Heart left ventricle (tissue), 16 donors: ENCODE measurements at regions not wholly inside any gene's neighbourhood (a gene's known extent, or its start where the extent isn't known, plus 50 kb on each side); places are given as distances from the start of the nearest gene placed in this dataset.

Experiments
- ATAC-seq, 4 donors: fragments of 200-7000 bp; cut with Tn5 transposase; one replicate each; pipeline ENCODE4 v1.9.1; 2020 to 2022; ENCODE audit warnings: moderate library complexity in 4 of 4, mild to moderate bottlenecking in 3 of 4, moderate number of reproducible peaks in 1 of 4
- DNase-seq, 5 donors: peaks; one replicate each; pipeline ENCODE4 v3.0.0-alpha.2; 2020
- H3K27ac ChIP-seq, 12 donors: fragments of 200-600 bp; sonication (generic) in 4 of 12; one replicate each; pipeline versions ENCODE4 v1.5.0 to v1.8.0; 2016 to 2022; ENCODE audit warnings: mild to moderate bottlenecking in 2 of 12
- H3K27me3 ChIP-seq, 9 donors: fragments of 200-600 bp; sonication (generic) in 2 of 9; one replicate each; pipeline versions ENCODE4 v1.5.1 to v1.8.0; 2016 to 2022; ENCODE audit warnings: mild to moderate bottlenecking in 3 of 9
- H3K36me3 ChIP-seq, 9 donors: fragments of 200-600 bp; sonication (generic) in 2 of 9; one replicate each; pipeline versions ENCODE4 v1.5.0 to v1.8.0; 2018 to 2022; ENCODE audit warnings: mild to moderate bottlenecking in 2 of 9
- H3K4me1 ChIP-seq, 12 donors: fragments of 200-600 bp; sonication (generic) in 4 of 12; one replicate each; pipeline versions ENCODE4 v1.5.0 to v1.8.0; 2016 to 2022; ENCODE audit warnings: mild to moderate bottlenecking in 3 of 12
- H3K4me3 ChIP-seq, 12 donors: fragments of 200-600 bp; sonication (generic) in 4 of 12; one replicate each; pipeline versions ENCODE4 v1.5.0 to v1.8.0; 2017 to 2022; ENCODE audit warnings: mild to moderate bottlenecking in 9 of 12, moderate library complexity in 4 of 12
- H3K9me3 ChIP-seq, 12 donors: fragments of 200-600 bp; sonication (generic) in 4 of 12; one replicate each; pipeline versions ENCODE4 v1.5.0 to v1.8.0; 2016 to 2022; ENCODE audit warnings: mild to moderate bottlenecking in 1 of 12
- POLR2A ChIP-seq, 2 donors: fragments of 450-650 bp; IDR thresholded peaks; one replicate each; pipeline ENCODE4 v1.6.1; 2017; ENCODE audit warnings: antibody characterized with exemption in 2 of 2, mild to moderate bottlenecking in 2 of 2, moderate library complexity in 2 of 2
- WGBS, 4 donors: extraction: QIAGEN DNeasy Blood & Tissue Kit in 2 of 4; methylation state at CpG; one replicate each; pipeline versions ENCODE4 v1.1.5 to v1.1.7; 2013 to 2018; 5-methylcytosine and 5-hydroxymethylcytosine counted together
- intact Hi-C, 10 donors: fragments of 100-400 bp; cut with DNase I; formaldehyde crosslinking; loops; one replicate each; pipeline versions ENCODE4 v1.11.1 to v1.14.2; 2022
- TF ChIP-seq, protein P1 (sequence below), 12 donors: fragments of 200-600 bp; sonication (generic) in 4 of 12; IDR thresholded peaks; one replicate each; pipeline versions ENCODE4 v1.5.0 to v1.8.0; 2018 to 2022; ENCODE audit warnings: antibody characterized with exemption in 12 of 12, mild to moderate bottlenecking in 5 of 12
- donor health status: ischemic (EF 13 %, LVEDD 7.1; RV severe dilation, severe dysfunction).
- donor health status: healthy with polysubstance abuse.
- donor health status: DM: no; HTN: yes; CAD: no.
- donor health status: DM: no; HTN: no; CAD: no.
- donor health status: ischemic (EF 25% LVEDD 6.9; RV normal size, moderate dysfunction).
- donor health status: ischemic (EF 25% LVEDD 5.7; RV mildly dilated, moderate dysfunction).
- donor health status: healthy.
- donor health status: DM: yes; HTN: yes; CAD: no.
- donor health status: ischemic (EF 35%, LVEDD 5.7; RV mildly dilated, moderate dysfunction).
- donor health status: nonischemic (EF 11% LVEDD 7.7; RV severe dilation, severe dysfunction).
- donor health status: DM: yes; HTN: yes; CAD: no.
- donor health status: PGD.
- donor health status: ischemic (EF 29% LVEDD 5.4; RV normal size, mild dysfunction).
- donor health status: nonischemic (EF 23%, LVEDD 6.1; RV moderate dilation, normal function).

- H3K27ac ChIP-seq = no peak overlapping the region
- no peak overlapping the region for H3K4me3 ChIP-seq
- no peaks in the 10 kb centered on the region for H3K27me3 ChIP-seq
- no peaks in the 10 kb centered on the region for H3K9me3 ChIP-seq
- intact Hi-C loops = no loop called here
- H3K36me3 ChIP-seq = no peaks in the 10 kb centered on the region
- ATAC-seq (peak in 3 of 4 donors; percentile 31 to 60 (median 32)), DNase-seq (peak in 1 of 5 donors; percentile 41)
- WGBS, 4 donors = 69 to 75% (median 71%) methylated on average over 10 to 11 of the region's 11 CpGs
- H3K4me1 ChIP-seq = peaks cover 0 to 24% (median 4%) of the 10 kb centered on the region in 12 donors
- TF ChIP-seq, protein P1, sequence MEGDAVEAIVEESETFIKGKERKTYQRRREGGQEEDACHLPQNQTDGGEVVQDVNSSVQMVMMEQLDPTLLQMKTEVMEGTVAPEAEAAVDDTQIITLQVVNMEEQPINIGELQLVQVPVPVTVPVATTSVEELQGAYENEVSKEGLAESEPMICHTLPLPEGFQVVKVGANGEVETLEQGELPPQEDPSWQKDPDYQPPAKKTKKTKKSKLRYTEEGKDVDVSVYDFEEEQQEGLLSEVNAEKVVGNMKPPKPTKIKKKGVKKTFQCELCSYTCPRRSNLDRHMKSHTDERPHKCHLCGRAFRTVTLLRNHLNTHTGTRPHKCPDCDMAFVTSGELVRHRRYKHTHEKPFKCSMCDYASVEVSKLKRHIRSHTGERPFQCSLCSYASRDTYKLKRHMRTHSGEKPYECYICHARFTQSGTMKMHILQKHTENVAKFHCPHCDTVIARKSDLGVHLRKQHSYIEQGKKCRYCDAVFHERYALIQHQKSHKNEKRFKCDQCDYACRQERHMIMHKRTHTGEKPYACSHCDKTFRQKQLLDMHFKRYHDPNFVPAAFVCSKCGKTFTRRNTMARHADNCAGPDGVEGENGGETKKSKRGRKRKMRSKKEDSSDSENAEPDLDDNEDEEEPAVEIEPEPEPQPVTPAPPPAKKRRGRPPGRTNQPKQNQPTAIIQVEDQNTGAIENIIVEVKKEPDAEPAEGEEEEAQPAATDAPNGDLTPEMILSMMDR (IDR thresholded peaks at IDR 0.05) = no peak
- TF ChIP-seq POLR2A (IDR thresholded peaks at IDR 0.05) = no peak
These were observed 169.0 kb upstream of the PKDCC start for GRCh38 chr2:41878716-41879234.

GRCh38 chr2:41879235-41879916 is 168.4 kb upstream of the PKDCC start:
- TF ChIP-seq, protein P1 (IDR thresholded peaks at IDR 0.05) = no peak
- no peak for TF ChIP-seq POLR2A (IDR thresholded peaks at IDR 0.05)
- intact Hi-C loops = no loop called here
- peak overlapping the region in 1 of 12 donors; percentile 14 for H3K27ac ChIP-seq
- no peak for DNase-seq
- H3K4me3 ChIP-seq = no peak overlapping the region
- H3K27me3 ChIP-seq = no peaks in the 10 kb centered on the region
- 56 to 77% (median 62%) methylated on average over 9 to 10 of the region's 10 CpGs for WGBS, 4 donors
- ATAC-seq = peak in 3 of 4 donors; percentile 33 to 46 (median 44)
- H3K9me3 ChIP-seq = no peaks in the 10 kb centered on the region
- no peaks in the 10 kb centered on the region for H3K36me3 ChIP-seq
- peaks cover 0 to 24% (median 4%) of the 10 kb centered on the region in 12 donors for H3K4me1 ChIP-seq

GRCh38 chr2:41880561-41881243 is 167.1 kb upstream of the PKDCC start:
- no peak for TF ChIP-seq POLR2A (IDR thresholded peaks at IDR 0.05)
- TF ChIP-seq, protein P1 (IDR thresholded peaks at IDR 0.05) = no peak
- ATAC-seq = no peak
- WGBS, 4 donors = 89 to 94% (median 92%) methylated on average over 3 of the region's 3 CpGs
- no peak for DNase-seq
- Histone ChIP-seq H3K27me3 (no peaks in the 10 kb centered on the region), H3K4me3 (no peak overlapping the region), H3K36me3 (no peaks in the 10 kb centered on the region), H3K27ac (no peak overlapping the region), H3K4me1 (peaks cover 0 to 24% (median 4%) of the 10 kb centered on the region in 12 donors), H3K9me3 (no peaks in the 10 kb centered on the region)
- intact Hi-C loops = no loop called here

GRCh38 chr2:41881249-41881648 is 166.6 kb upstream of the PKDCC start:
- H3K36me3 ChIP-seq = no peaks in the 10 kb centered on the region
- H3K9me3 ChIP-seq = no peaks in the 10 kb centered on the region
- 77 to 92% (median 88%) methylated on average over 3 of the region's 3 CpGs for WGBS, 4 donors
- H3K4me3 ChIP-seq = no peak overlapping the region
- H3K27ac ChIP-seq = no peak overlapping the region
- H3K27me3 ChIP-seq = no peaks in the 10 kb centered on the region
- intact Hi-C loops = no loop called here
- peaks cover 0 to 24% (median 4%) of the 10 kb centered on the region in 12 donors for H3K4me1 ChIP-seq
- TF ChIP-seq POLR2A (IDR thresholded peaks at IDR 0.05) = no peak
- TF ChIP-seq, protein P1 (IDR thresholded peaks at IDR 0.05) = no peak
- DNase-seq = no peak
- ATAC-seq = no peak
